T-helper 9 cell (primary cell): ENCODE measurements at regions not wholly inside any gene's neighbourhood (a gene's known extent, or its start where the extent isn't known, plus 50 kb on each side); places are given as distances from the start of the nearest gene placed in this dataset.

Source experiments
- DNase-seq: peaks from one replicate; pipeline ENCODE4 v3.0.0-alpha.2; 2020

- DNase-seq = peak; percentile 21
Observed at GRCh38 chr16:6643080-6643686, 689.5 kb upstream of the RBFOX1 start.

GRCh38 chr16:6642271-6642670, 690.4 kb upstream of the RBFOX1 start:
- DNase-seq = no peak

- no peak for DNase-seq
Observed at GRCh38 chr16:6641091-6641490, 691.6 kb upstream of the RBFOX1 start.

- DNase-seq = no peak
Observed at GRCh38 chr16:6636457-6636856, 696.2 kb upstream of the RBFOX1 start.

GRCh38 chr16:6634151-6634550, 698.5 kb upstream of the RBFOX1 start:
- DNase-seq = no peak

GRCh38 chr16:6633456-6633855, 699.2 kb upstream of the RBFOX1 start:
- no peak for DNase-seq

GRCh38 chr16:6629110-6629509, 703.5 kb upstream of the RBFOX1 start:
- no peak for DNase-seq

- no peak for DNase-seq
Observed at GRCh38 chr16:6625606-6626005, 707.0 kb upstream of the RBFOX1 start.

- DNase-seq = no peak
Observed at GRCh38 chr16:6618874-6619273, 713.8 kb upstream of the RBFOX1 start.

- no peak for DNase-seq
Observed at GRCh38 chr16:6616746-6617145, 715.9 kb upstream of the RBFOX1 start.

- DNase-seq = no peak
Observed at GRCh38 chr16:6615636-6616035, 717.0 kb upstream of the RBFOX1 start.

GRCh38 chr16:6611535-6611934, 721.1 kb upstream of the RBFOX1 start:
- no peak for DNase-seq

GRCh38 chr16:6605490-6605889, 727.2 kb upstream of the RBFOX1 start:
- DNase-seq = no peak

GRCh38 chr16:6603780-6604325, 728.8 kb upstream of the RBFOX1 start:
- no peak for DNase-seq

GRCh38 chr16:6602405-6602804, 730.2 kb upstream of the RBFOX1 start:
- no peak for DNase-seq

GRCh38 chr16:6600167-6600566, 732.5 kb upstream of the RBFOX1 start:
- no peak for DNase-seq

- DNase-seq = no peak
Observed at GRCh38 chr16:6593799-6594198, 738.8 kb upstream of the RBFOX1 start.

GRCh38 chr16:6576606-6577005, 756.0 kb upstream of the RBFOX1 start:
- DNase-seq = no peak

- no peak for DNase-seq
Observed at GRCh38 chr16:6576113-6576512, 756.5 kb upstream of the RBFOX1 start.

GRCh38 chr16:6574146-6574545, 758.5 kb upstream of the RBFOX1 start:
- DNase-seq = no peak

GRCh38 chr16:6573577-6573976, 759.1 kb upstream of the RBFOX1 start:
- no peak for DNase-seq

- DNase-seq = no peak
Observed at GRCh38 chr16:6571044-6571443, 761.6 kb upstream of the RBFOX1 start.

GRCh38 chr16:6570530-6570929, 762.1 kb upstream of the RBFOX1 start:
- no peak for DNase-seq

GRCh38 chr16:6562986-6563385, 769.7 kb upstream of the RBFOX1 start:
- DNase-seq = no peak
